NCI-H1105 (cell line): ENCODE measurements at regions not wholly inside any gene's neighbourhood (a gene's known extent, or its start where the extent isn't known, plus 50 kb on each side); places are given as distances from the start of the nearest gene placed in this dataset.

ENCODE experiments used
- DNase-seq: peaks from one replicate; lab custom pipeline; 2025; lab: John Stamatoyannopoulos, UW

- DNase-seq, result no peak
These were observed 159.3 kb upstream of the ECI2 start for GRCh38 chr6:4294636-4295035.

DNA sequence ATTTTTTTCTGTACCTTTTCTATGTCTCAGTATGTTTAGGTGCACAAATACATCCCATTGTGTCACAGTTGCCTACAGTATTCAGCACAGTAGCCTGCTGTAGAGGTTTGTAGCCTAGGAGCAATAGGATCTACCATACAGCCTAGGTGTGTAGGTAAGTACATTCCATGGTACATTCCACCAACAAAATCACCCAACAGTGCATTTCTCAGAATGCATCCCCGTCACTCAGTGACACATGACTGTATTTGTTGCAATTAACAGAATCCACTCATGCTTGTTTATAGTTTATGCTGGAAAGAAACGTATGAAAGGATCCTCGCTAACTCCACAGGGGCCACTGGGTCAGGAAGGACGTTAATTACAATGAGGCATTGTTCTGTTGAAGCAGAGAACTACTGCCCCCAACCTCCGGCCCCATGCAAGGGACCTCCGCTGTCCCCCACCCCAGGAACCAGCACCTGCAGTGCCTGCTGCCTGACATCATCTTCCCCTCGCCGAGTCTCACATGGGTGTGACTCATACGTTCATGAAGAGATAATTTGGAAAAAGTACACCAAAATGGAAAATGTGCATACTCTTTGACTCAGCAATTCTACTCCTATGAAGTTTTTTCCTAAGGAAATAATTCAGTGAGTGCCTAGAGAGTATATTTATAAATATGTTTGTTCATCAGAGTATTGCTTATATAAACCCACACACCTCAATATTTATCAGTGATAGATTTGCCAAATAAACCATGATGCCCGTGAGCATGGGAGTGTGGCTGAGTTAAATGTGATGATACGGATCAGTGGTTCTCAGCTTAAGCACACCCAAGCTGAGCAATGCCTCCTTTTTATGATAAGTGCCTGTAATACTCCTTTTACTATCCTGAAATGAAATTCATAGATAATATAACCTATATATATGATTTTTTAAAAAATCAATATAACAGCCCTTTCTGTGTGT is 156.4 kb upstream of the ECI2 start:
- no peak for DNase-seq

DNA sequence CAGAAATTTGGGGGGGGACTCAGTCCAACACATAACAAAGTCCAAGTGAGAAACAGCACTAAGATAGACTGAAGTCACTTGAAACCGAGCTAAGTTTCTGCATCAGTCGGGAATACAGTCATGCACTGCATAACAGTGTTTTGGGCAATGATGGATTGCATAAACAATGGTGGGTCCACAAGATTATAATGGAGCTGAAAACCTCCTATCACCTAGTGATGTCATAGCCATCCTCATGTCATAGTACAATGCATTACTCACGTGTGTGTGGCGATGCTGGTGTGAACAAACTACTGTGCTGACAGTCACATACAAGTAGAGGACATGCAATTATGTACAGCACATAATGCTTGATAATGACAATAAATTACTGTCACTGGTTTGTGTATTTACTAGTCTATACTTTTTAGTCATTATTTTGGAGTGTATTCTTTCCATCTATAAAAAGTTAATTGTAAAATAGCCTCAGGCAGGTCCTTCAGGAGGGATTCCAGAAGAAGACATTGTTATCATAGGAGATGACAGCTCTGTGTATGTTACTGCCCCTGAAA is 154.5 kb upstream of the ECI2 start:
- no peak for DNase-seq

- DNase-seq, result peak; percentile 55
These were observed 152.5 kb upstream of the ECI2 start for GRCh38 chr6:4287811-4288244.

GRCh38 chr6:4287372-4287771 is 152.0 kb upstream of the ECI2 start:
- no peak for DNase-seq

- no peak for DNase-seq
These were observed 147.6 kb upstream of the ECI2 start for GRCh38 chr6:4282926-4283325.

DNA sequence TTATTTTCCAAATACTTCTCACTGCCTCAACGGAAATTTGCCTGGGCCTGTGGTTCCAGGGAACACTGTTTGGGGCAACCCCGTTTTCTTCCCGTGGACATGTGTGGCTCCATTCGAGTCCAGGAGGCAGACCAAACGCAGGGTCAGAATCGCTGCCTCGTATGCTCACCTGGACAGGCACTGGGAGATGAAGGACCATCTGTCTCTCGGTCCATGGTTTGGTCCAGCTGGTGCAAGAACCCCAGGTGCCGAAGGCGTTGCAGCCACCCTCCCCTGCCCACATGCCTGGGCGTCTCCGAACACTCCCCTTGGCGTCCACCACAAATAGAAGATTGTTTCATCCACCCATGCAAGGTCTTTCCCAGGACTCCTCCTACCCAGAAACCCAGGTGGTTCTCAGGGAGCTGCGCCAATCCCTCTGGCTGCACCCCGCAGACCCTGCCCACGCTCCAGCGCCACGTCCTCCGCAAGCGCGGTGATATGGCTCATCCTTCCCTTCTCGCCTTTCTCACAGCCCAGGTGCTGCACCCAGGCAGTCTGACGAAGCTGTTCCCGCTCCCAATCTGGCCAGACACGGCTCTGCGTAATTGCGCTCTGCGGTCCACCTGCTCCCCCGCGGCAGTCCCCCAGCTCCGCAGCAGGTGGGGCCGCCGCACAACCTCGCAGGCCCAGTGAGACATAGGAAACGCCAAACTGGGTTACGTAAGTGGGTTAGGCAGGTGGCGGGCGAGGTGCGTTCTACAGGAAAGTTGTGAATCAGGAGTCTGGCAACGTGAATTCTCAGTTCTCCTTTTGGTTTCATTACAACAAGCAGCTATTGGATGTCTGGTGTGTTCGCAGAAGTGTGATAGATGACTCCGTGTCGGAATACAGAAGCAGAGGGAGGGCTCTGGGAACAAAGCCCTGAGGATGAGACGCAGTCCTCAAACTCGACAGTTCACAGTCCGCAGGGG is 146.2 kb upstream of the ECI2 start:
- peak; percentile 89 for DNase-seq

GRCh38 chr6:4280707-4281106 is 145.3 kb upstream of the ECI2 start:
- DNase-seq, result no peak

DNA sequence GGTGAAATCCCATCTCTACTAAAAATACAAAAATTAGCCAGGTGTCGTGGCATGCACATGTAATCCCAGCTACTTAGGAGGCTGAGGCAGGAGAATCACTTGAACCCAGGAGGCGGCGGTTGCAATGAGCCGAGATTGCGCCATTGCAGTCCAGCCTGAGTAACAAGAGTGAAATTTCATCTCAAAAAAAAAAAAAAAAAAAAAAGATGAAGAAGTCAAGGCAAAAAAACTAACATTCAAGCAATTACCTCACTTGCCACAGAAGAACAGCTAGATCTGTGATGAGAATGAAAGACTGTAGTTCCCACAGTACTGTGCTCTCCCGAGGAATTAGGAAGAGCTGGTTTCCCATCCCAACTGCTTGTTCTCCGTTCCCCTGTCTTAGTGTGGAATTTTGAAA is 144.7 kb upstream of the ECI2 start:
- no peak for DNase-seq

- DNase-seq, result no peak
These were observed 139.2 kb upstream of the ECI2 start for GRCh38 chr6:4274382-4275082.

DNA sequence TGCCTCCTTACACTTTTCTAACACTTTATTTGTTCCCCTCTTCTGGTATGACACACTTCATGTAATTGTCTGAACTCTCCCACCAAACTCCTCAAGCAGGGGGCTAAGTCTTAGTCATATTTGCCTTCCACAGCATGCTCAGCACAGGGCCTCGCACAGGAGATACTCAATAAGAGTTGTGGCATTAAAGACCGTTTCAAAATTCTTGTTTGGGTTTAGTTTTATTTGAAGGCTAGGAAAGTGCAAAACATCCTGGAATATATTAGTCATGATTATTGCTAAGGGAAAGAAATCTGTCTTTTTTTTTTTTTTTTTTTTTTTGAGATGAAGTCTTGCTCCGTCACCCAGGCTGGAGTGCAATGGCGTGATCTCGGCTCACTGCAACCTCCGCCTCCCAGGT is 137.6 kb upstream of the ECI2 start:
- no peak for DNase-seq

GRCh38 chr6:4271761-4272470 is 136.5 kb upstream of the ECI2 start:
- DNase-seq, result no peak

DNA sequence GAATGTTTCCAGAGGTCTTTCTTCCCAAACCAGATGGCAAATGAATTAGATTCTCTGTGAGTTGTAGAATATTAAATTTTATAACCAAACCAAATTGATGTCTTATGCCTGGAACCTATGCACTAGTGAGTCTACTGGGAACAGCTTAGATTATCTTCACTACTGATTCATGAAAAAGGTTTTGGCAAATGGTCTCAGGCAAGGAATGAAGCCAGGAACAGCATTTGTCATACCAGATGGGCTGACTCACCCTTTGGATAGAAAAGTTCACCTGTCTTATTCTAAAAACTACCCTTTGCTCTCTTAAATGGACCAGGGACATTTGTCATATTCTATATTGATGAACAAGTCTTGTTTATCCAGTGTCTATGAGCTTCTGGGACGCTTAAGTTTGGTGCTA is 135.4 kb upstream of the ECI2 start:
- no peak for DNase-seq

DNA sequence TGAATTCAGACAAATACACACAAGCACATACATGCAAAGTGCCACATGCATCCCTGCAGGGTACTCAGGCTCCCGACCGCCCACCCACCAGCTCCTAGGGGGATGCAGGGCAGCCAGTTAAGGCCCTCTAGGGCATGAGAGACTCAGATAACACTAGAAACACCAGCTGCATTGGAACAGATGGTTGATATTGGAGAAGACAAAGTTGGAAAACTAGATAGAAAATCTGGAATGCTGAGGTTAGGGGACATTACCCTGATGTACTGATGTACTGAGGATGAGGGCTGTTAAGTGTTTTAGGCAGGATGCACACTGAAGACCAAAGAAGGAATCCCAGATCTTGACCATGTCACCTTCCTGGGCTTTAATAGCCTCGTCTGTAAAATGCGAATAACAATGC is 134.6 kb upstream of the ECI2 start:
- DNase-seq, result no peak

- no peak for DNase-seq
These were observed 132.8 kb upstream of the ECI2 start for GRCh38 chr6:4268171-4268570.

DNA sequence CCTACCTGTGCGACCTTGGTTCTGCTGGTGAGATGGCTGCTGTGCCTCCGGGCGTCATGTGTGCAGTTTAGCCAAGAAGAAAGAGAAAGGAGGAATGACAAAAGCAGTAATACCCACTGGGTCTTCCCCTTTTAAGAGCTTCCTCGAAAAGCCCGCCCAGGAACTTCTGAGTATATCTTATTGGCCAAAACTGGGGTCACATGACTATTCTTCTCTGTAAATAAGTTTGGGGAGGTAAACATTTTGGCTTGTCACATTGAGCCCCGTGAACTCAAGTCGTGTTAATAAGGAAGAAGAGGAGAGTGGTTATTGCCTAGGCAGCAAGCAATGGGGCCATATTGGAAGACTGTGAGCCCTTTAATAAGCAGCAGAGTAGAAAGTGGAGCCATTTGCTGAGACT is 130.4 kb upstream of the ECI2 start:
- no peak for DNase-seq

DNA sequence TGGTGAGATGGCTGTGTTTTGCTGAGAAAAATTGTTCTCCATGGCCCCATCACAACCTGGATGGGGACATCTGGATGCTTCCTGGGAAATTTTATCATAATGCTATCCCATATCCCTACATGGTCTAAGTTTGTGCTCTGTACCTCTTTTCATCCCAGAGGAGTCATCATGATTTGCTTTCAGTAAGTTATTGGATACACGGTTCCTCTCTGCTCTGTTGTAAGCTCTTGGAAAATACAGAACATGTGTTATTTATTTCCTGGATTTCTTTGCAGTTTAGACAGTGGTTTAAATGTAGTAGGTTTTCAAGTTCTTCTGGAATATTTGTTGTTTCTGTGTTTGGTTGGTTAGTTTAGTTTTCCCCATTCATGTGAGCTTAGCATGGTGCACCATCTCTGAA is 129.2 kb upstream of the ECI2 start:
- no peak for DNase-seq

GRCh38 chr6:4264081-4264480 is 128.7 kb upstream of the ECI2 start:
- DNase-seq, result no peak

GRCh38 chr6:4262526-4262925 is 127.2 kb upstream of the ECI2 start:
- DNase-seq, result peak; percentile 53

GRCh38 chr6:4259391-4259790 is 124.0 kb upstream of the ECI2 start:
- DNase-seq, result no peak

DNA sequence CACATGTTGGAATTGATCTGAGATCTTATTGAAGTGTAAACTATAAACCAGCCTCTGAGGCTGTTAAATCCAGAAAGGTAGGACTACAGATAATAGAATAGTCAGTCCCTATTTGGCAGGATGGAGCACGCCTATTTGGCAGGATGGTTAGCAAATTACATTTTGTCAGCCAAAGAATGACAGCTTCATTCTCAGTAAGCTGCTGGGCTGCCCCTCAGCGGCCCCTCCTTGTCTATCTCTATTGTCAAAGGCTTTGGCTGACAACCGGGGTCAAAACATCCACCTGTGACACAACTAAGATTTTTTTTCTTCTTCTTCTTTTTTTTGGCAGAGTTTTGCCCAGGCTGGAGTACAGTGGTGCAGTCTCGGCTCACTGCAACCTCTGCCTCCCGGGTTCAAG is 123.4 kb upstream of the ECI2 start:
- DNase-seq, result peak; percentile 27
